ENCODE measurements at regions not wholly inside any gene's neighbourhood (a gene's known extent, or its start where the extent isn't known, plus 50 kb on each side); places are given as distances from the start of the nearest gene placed in this dataset.
"Not testable (repeated sequence)": the region's sequence is repeated elsewhere in the genome, so short reads cannot be mapped to it uniquely, and the experiment has no call there.

- no peaks in the 10 kb centered on the region for H3K4me1 Mint-ChIP-seq
- H3K4me3 Mint-ChIP-seq: no peak overlapping the region
- ATAC-seq: no peak
- H3K9me3 ChIP-seq (ENCODE audit: control insufficient read depth, low read length, poor library complexity, severe bottlenecking): no peaks in the 10 kb centered on the region
- no peaks in the 10 kb centered on the region for H3K27me3 Mint-ChIP-seq
- no peak for DNase-seq
- no peak overlapping the region for H3K27ac Mint-ChIP-seq
- H3K36me3 Mint-ChIP-seq (ENCODE audit: low read depth): no peaks in the 10 kb centered on the region
Measured at GRCh38 chr20:53797085-53797484, 203.4 kb upstream of the ZNF217 start.

- Mint-ChIP-seq H3K36me3 (ENCODE audit: low read depth) (no peaks in the 10 kb centered on the region), H3K4me1 (no peaks in the 10 kb centered on the region), H3K27me3 (no peaks in the 10 kb centered on the region), H3K4me3 (no peak overlapping the region), H3K27ac (no peak overlapping the region)
- DNase-seq (no peak), ATAC-seq (no peak)
- H3K9me3 ChIP-seq (ENCODE audit: control insufficient read depth, low read length, poor library complexity, severe bottlenecking): no peaks in the 10 kb centered on the region
Measured at GRCh38 chr20:53795170-53795569, 201.5 kb upstream of the ZNF217 start.

GRCh38 chr20:53794529-53795115, 201.0 kb upstream of the ZNF217 start:
- DNase-seq (no peak), ATAC-seq (no peak)
- Mint-ChIP-seq H3K4me3 (no peak overlapping the region), H3K4me1 (no peaks in the 10 kb centered on the region), H3K27me3 (no peaks in the 10 kb centered on the region), H3K36me3 (ENCODE audit: low read depth) (no peaks in the 10 kb centered on the region), H3K27ac (no peak overlapping the region)
- no peaks in the 10 kb centered on the region for H3K9me3 ChIP-seq (ENCODE audit: control insufficient read depth, low read length, poor library complexity, severe bottlenecking)

GRCh38 chr20:53793783-53794383, 200.2 kb upstream of the ZNF217 start:
- no peak overlapping the region for H3K4me3 Mint-ChIP-seq
- DNase-seq: no peak

GRCh38 chr20:53792946-53793536, 199.4 kb upstream of the ZNF217 start:
- no peak for DNase-seq
- Mint-ChIP-seq H3K4me3 (no peak overlapping the region), H3K27me3 (no peaks in the 10 kb centered on the region), H3K27ac (no peak overlapping the region), H3K4me1 (no peaks in the 10 kb centered on the region), H3K36me3 (ENCODE audit: low read depth) (no peaks in the 10 kb centered on the region)
- H3K9me3 ChIP-seq (ENCODE audit: control insufficient read depth, low read length, poor library complexity, severe bottlenecking): no peaks in the 10 kb centered on the region
- ATAC-seq: no peak

More at GRCh38 chr20:53793783-53794383, 200.2 kb upstream of the ZNF217 start:
- no peaks in the 10 kb centered on the region for H3K9me3 ChIP-seq (ENCODE audit: control insufficient read depth, low read length, poor library complexity, severe bottlenecking)
- no peaks in the 10 kb centered on the region for H3K4me1 Mint-ChIP-seq
- ATAC-seq: no peak
- no peaks in the 10 kb centered on the region for H3K36me3 Mint-ChIP-seq (ENCODE audit: low read depth)
- H3K27ac Mint-ChIP-seq: no peak overlapping the region
- no peaks in the 10 kb centered on the region for H3K27me3 Mint-ChIP-seq

GRCh38 chr20:53789989-53790675, 196.5 kb upstream of the ZNF217 start:
- no peak for ATAC-seq
- Mint-ChIP-seq H3K36me3 (ENCODE audit: low read depth) (no peaks in the 10 kb centered on the region), H3K27ac (no peak overlapping the region), H3K4me3 (no peak overlapping the region), H3K4me1 (peaks cover 5% of the 10 kb centered on the region), H3K27me3 (no peaks in the 10 kb centered on the region)
- DNase-seq: no peak
- no peaks in the 10 kb centered on the region for H3K9me3 ChIP-seq (ENCODE audit: control insufficient read depth, low read length, poor library complexity, severe bottlenecking)

GRCh38 chr20:53788253-53789022, 194.8 kb upstream of the ZNF217 start:
- ATAC-seq (no peak), DNase-seq (no peak)
- no peaks in the 10 kb centered on the region for H3K27me3 Mint-ChIP-seq
- no peak overlapping the region for H3K4me3 Mint-ChIP-seq
- H3K9me3 ChIP-seq (ENCODE audit: control insufficient read depth, low read length, poor library complexity, severe bottlenecking): no peaks in the 10 kb centered on the region
- H3K4me1 Mint-ChIP-seq: peaks cover 5% of the 10 kb centered on the region
- H3K36me3 Mint-ChIP-seq (ENCODE audit: low read depth): no peaks in the 10 kb centered on the region
- H3K27ac Mint-ChIP-seq: peak overlapping the region; percentile 47

- H3K36me3 Mint-ChIP-seq (ENCODE audit: low read depth); ATAC-seq; H3K27me3 Mint-ChIP-seq; H3K4me3 Mint-ChIP-seq; H3K4me1 Mint-ChIP-seq; DNase-seq; H3K9me3 ChIP-seq (ENCODE audit: control insufficient read depth, low read length, poor library complexity, severe bottlenecking); H3K27ac Mint-ChIP-seq: not testable (repeated sequence)
Measured at GRCh38 chr20:53787491-53787931, 193.9 kb upstream of the ZNF217 start.

- Mint-ChIP-seq H3K4me3 (no peak overlapping the region), H3K27me3 (no peaks in the 10 kb centered on the region), H3K36me3 (ENCODE audit: low read depth) (no peaks in the 10 kb centered on the region), H3K27ac (no peak overlapping the region), H3K4me1 (peaks cover 5% of the 10 kb centered on the region)
- DNase-seq (no peak), ATAC-seq (no peak)
- H3K9me3 ChIP-seq (ENCODE audit: control insufficient read depth, low read length, poor library complexity, severe bottlenecking): no peaks in the 10 kb centered on the region
Measured at GRCh38 chr20:53786445-53787267, 193.0 kb upstream of the ZNF217 start.

- Mint-ChIP-seq H3K4me1 (peaks cover 5% of the 10 kb centered on the region), H3K36me3 (ENCODE audit: low read depth) (no peaks in the 10 kb centered on the region), H3K27me3 (no peaks in the 10 kb centered on the region), H3K4me3 (no peak overlapping the region), H3K27ac (no peak overlapping the region)
- H3K9me3 ChIP-seq (ENCODE audit: control insufficient read depth, low read length, poor library complexity, severe bottlenecking): no peaks in the 10 kb centered on the region
- no peak for ATAC-seq
- DNase-seq: no peak
Measured at GRCh38 chr20:53786071-53786444, 192.4 kb upstream of the ZNF217 start.

- H3K9me3 ChIP-seq (ENCODE audit: control insufficient read depth, low read length, poor library complexity, severe bottlenecking): no peaks in the 10 kb centered on the region
- Mint-ChIP-seq H3K4me1 (peaks cover 5% of the 10 kb centered on the region), H3K27ac (no peak overlapping the region), H3K27me3 (no peaks in the 10 kb centered on the region), H3K36me3 (ENCODE audit: low read depth) (no peaks in the 10 kb centered on the region), H3K4me3 (no peak overlapping the region)
- no peak for ATAC-seq
- DNase-seq: no peak
Measured at GRCh38 chr20:53785320-53785719, 191.7 kb upstream of the ZNF217 start.

GRCh38 chr20:53783768-53784167, 190.1 kb upstream of the ZNF217 start:
- no peaks in the 10 kb centered on the region for H3K9me3 ChIP-seq (ENCODE audit: control insufficient read depth, low read length, poor library complexity, severe bottlenecking)
- H3K4me1 Mint-ChIP-seq: peaks cover 5% of the 10 kb centered on the region
- no peak overlapping the region for H3K27ac Mint-ChIP-seq
- DNase-seq: no peak
- H3K4me3 Mint-ChIP-seq: no peak overlapping the region
- no peaks in the 10 kb centered on the region for H3K27me3 Mint-ChIP-seq
- H3K36me3 Mint-ChIP-seq (ENCODE audit: low read depth): no peaks in the 10 kb centered on the region
- ATAC-seq: no peak

Data from T-helper 17 cell (primary cell).